BLaER1 (cell line): ENCODE measurements at regions not wholly inside any gene's neighbourhood (a gene's known extent, or its start where the extent isn't known, plus 50 kb on each side); places are given as distances from the start of the nearest gene placed in this dataset.

Experiments used
- H3K27ac ChIP-seq: shearing (Covaris generic); formaldehyde crosslinking; 2 replicates; pipeline ENCODE4 v1.8.1; 2022
- H3K27me3 ChIP-seq: shearing (Covaris generic); formaldehyde crosslinking; 2 replicates; pipeline ENCODE4 v1.8.1; 2022
- H3K36me3 ChIP-seq: shearing (Covaris generic); formaldehyde crosslinking; 2 replicates; pipeline ENCODE4 v1.8.1; 2022
- H3K4me1 ChIP-seq: shearing (Covaris generic); formaldehyde crosslinking; 2 replicates; pipeline ENCODE4 v1.8.1; 2022
- H3K4me2 ChIP-seq: shearing (Covaris generic); formaldehyde crosslinking; 2 replicates; pipeline ENCODE4 v1.8.1; 2022
- H3K4me3 ChIP-seq: shearing (Covaris generic); formaldehyde crosslinking; 2 replicates; pipeline ENCODE4 v1.8.1; 2022
- H3K9ac ChIP-seq: shearing (Covaris generic); formaldehyde crosslinking; 2 replicates; pipeline ENCODE4 v1.8.1; 2022
- H3K9me3 ChIP-seq: shearing (Covaris generic); formaldehyde crosslinking; 2 replicates; pipeline ENCODE4 v1.8.1; 2022
- H4K20me1 ChIP-seq: shearing (Covaris generic); formaldehyde crosslinking; 2 replicates; pipeline ENCODE4 v1.8.1; 2022
- Cebpa-rat ChIP-seq: shearing (Covaris generic); IDR thresholded peaks from 2 replicates; pipeline ENCODE4 v1.8.1; 2022

DNA sequence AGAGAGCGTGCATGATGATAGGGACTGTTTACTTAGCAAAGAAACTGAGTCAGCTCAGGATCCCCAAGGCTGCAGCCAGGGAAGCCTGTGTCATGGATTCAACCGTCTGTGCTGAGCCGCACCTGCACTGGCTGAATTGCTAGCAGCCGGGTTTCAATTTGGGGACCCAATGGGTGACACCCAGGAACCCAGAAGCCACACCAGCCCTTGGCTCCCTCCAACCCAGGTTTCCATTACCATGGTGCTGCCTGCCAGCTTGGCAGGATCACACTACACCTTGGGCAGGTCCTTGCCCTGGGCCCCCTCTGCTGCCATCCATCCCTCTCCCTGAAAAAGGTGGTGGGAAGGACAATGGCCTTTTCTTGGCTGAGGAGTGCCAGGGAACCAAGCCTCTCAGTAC lies 64.0 kb upstream of the CLDN14 start:
- 0 out of 2 replicates have a peak, but pooled peaks cover 5% of the 10 kb centered on the region for H3K4me1 ChIP-seq
- H3K4me3 ChIP-seq, result no peak overlapping the region
- H3K4me2 ChIP-seq, result no peak overlapping the region
- no peak for TF ChIP-seq Cebpa-rat
- no peak overlapping the region for H3K9ac ChIP-seq
- H3K27me3 ChIP-seq, result peaks cover 10% of the 10 kb centered on the region; the same call in 1 of the 2 replicates
- no peaks in the 10 kb centered on the region for H3K9me3 ChIP-seq
- H3K27ac ChIP-seq, result no peak overlapping the region
- H3K36me3 ChIP-seq, result no peaks in the 10 kb centered on the region
- no peaks in the 10 kb centered on the region for H4K20me1 ChIP-seq

DNA sequence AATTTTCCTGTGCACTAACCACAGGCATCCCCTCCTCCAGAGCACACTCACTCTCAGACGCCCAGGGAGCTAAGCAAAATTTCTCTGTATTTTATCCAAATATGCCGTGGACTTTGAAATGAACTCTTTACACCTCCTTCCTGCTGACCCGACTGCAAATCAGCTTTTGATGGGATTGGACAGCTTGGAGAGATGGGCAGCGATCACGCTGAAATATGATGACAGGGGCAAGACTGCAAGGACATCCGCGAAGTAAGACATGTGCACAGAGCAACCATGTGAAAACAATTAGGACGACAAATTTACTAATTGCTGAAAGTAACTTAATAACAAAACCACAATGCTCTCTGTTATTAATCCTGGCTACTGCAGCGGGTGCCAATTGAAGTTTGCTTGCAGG lies 64.6 kb upstream of the CLDN14 start:
- Histone ChIP-seq H3K36me3 (no peaks in the 10 kb centered on the region), H3K27ac (no peak overlapping the region), H3K4me2 (no peak overlapping the region), H3K9me3 (no peaks in the 10 kb centered on the region), H4K20me1 (no peaks in the 10 kb centered on the region), H3K4me1 (0 out of 2 replicates have a peak, but pooled peaks cover 5% of the 10 kb centered on the region), H3K4me3 (no peak overlapping the region), H3K9ac (no peak overlapping the region), H3K27me3 (peaks cover 10% of the 10 kb centered on the region; the same call in 1 of the 2 replicates)
- TF ChIP-seq Cebpa-rat, result no peak

DNA sequence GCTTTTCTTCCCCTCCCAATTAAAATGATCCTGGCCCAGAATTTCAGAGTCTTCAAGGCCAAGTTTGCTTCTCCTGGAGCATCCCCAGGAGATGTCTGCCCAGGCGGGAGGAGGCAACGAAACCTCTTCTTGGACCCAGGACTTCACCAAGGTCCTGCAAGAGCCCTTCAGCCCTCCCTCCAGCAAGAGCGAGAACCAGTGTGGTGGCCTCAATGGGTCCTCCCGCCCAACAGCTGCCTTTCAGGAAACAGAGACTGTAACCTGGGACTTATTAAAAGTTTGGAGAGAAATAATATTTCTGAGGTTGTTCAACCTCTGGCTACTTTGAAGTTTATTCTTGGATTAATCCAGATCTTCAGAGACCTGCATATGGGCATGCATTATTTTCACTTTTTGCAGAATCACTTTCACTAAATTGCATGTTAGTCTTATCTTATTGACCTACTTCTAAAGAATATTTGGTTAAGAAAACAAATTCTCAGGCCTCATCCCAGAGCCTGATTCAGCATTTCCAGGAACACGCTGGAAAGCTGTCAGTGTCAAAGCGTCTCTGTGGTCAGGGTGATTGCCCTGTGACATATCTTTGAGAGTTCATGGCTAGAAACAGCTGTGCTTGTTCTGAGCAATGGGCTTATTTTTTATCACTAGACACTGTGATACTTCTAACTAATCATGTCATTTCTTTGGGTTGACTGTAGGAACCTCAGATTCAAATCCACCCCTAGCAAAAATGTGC lies 66.0 kb upstream of the CLDN14 start:
- Histone ChIP-seq H3K36me3 (no peaks in the 10 kb centered on the region), H3K4me2 (no peak overlapping the region), H3K9me3 (no peaks in the 10 kb centered on the region), H3K27ac (no peak overlapping the region), H4K20me1 (no peaks in the 10 kb centered on the region), H3K4me3 (no peak overlapping the region), H3K27me3 (peaks cover 10% of the 10 kb centered on the region; the same call in 1 of the 2 replicates), H3K9ac (no peak overlapping the region), H3K4me1 (0 out of 2 replicates have a peak, but pooled peaks cover 5% of the 10 kb centered on the region)
- no peak for TF ChIP-seq Cebpa-rat

DNA sequence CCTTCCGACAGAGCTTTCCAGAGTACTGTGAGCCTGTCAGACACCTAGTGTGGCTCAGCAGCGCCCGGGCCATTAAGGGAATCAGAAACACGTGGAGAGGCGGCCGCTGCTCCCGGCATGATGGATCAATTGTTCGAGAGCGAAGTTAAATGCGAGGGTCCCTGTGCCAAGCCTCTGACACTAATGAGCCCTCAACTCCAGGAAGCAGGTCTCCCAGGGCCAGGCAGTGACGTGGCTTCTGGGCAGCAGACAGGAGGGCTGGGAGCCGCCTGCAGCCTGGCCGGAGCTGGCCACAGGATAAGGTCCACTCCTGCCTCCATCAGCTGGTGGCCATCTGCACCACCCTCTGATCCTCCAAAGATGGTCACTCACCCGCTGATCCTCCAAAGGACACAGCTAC lies 67.5 kb upstream of the CLDN14 start:
- no peaks in the 10 kb centered on the region for H3K36me3 ChIP-seq
- no peaks in the 10 kb centered on the region for H3K9me3 ChIP-seq
- no peak for TF ChIP-seq Cebpa-rat
- no peak overlapping the region for H3K4me2 ChIP-seq
- H3K27ac ChIP-seq, result no peak overlapping the region
- H3K9ac ChIP-seq, result no peak overlapping the region
- no peaks in the 10 kb centered on the region for H4K20me1 ChIP-seq
- H3K27me3 ChIP-seq, result peaks cover 5% of the 10 kb centered on the region; the same call in 1 of the 2 replicates
- H3K4me3 ChIP-seq, result no peak overlapping the region
- H3K4me1 ChIP-seq, result 0 out of 2 replicates have a peak, but pooled peaks cover 3% of the 10 kb centered on the region

DNA sequence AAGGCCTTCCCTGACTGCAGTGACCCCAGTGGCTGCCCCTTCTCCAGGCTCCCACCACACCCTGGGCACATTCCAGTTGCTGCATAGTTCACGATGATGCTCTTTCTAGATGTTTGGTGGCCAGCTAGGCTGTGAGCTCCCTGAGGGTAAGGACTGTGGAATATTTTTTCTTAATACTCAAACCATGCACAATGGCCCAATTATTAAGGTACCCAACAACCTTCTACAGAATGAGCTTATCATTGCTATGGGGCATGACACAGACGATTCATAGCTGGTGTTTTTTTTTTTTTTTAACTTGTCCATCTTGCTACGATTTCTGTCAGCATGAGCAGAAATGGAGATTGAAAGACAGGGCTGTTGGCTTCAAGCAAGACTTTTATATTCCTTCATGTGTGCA lies 68.9 kb upstream of the CLDN14 start:
- H4K20me1 ChIP-seq, result no peaks in the 10 kb centered on the region
- H3K4me2 ChIP-seq, result no peak overlapping the region
- no peaks in the 10 kb centered on the region for H3K36me3 ChIP-seq
- no peaks in the 10 kb centered on the region for H3K27me3 ChIP-seq
- H3K4me3 ChIP-seq, result no peak overlapping the region
- H3K27ac ChIP-seq, result no peak overlapping the region
- H3K9ac ChIP-seq, result no peak overlapping the region
- H3K4me1 ChIP-seq, result no peaks in the 10 kb centered on the region
- no peaks in the 10 kb centered on the region for H3K9me3 ChIP-seq
- no peak for TF ChIP-seq Cebpa-rat

DNA sequence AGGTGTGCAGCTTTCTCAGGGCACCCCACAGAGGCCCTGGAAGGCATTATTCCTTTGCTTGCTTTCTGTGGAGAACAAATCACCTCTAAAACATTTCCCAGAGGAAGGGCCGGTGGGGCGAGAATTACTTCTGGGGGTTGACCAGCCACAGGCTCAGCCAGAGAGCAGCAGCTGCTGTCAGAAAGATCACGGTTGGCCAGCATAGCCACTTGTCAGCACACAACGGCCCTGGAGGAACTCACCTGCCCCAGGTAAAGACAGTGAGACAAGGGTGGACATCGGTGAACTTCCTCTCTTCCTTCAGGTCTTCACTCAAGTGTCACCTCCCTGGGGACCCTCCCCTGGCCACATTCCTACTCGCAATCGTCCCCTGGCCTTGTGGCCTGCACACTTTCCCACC lies 69.5 kb upstream of the CLDN14 start:
- no peak overlapping the region for H3K9ac ChIP-seq
- H4K20me1 ChIP-seq, result no peaks in the 10 kb centered on the region
- no peak overlapping the region for H3K4me2 ChIP-seq
- no peak overlapping the region for H3K27ac ChIP-seq
- no peaks in the 10 kb centered on the region for H3K36me3 ChIP-seq
- no peak for TF ChIP-seq Cebpa-rat
- no peaks in the 10 kb centered on the region for H3K27me3 ChIP-seq
- no peaks in the 10 kb centered on the region for H3K9me3 ChIP-seq
- no peaks in the 10 kb centered on the region for H3K4me1 ChIP-seq
- no peak overlapping the region for H3K4me3 ChIP-seq

DNA sequence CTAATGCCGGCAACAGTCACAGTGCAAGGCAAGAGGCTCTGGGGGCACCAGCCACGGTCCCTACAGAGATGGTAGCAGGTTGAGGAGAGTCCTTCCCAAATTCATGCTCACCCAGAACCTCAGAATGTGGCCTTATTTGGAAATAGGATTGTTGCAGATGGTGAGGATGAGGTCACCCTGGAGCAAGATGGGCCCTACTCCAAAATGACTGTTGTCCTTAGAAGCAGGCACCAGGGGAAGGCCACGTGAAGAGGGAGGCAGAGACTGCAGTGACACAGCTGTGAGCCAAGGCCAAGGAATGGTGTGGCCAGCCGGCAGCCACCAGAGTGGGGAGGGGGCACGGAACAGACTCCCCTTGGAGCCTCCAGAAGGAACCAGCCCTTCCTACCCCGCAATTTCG lies 70.8 kb upstream of the CLDN14 start:
- no peak for TF ChIP-seq Cebpa-rat
- Histone ChIP-seq H3K27me3 (no peaks in the 10 kb centered on the region), H3K27ac (no peak overlapping the region), H3K36me3 (no peaks in the 10 kb centered on the region), H3K4me3 (no peak overlapping the region), H4K20me1 (no peaks in the 10 kb centered on the region), H3K9me3 (no peaks in the 10 kb centered on the region), H3K4me2 (no peak overlapping the region), H3K9ac (no peak overlapping the region), H3K4me1 (no peaks in the 10 kb centered on the region)

DNA sequence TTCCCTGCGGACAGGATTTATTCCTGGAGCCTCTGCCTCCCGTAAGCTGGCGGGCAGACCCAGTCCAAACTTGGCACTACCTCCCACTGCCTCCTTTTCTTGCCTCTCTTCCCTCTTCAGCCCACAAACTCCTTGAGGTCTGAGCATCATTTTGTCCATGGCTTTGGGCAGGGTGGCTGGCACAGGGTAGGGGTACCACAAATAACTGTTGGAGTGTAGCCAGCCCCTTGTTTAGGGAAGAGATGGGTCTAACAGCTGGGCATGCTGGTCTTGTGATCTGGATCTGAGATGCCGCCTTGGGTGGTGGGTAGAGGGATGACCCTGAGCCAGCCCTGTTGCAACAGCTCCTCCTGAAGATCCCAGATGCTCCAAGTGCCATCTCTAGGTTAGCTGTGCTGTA lies 71.4 kb upstream of the CLDN14 start:
- Histone ChIP-seq H4K20me1 (no peaks in the 10 kb centered on the region), H3K4me2 (no peak overlapping the region), H3K4me1 (no peaks in the 10 kb centered on the region), H3K9ac (no peak overlapping the region), H3K9me3 (no peaks in the 10 kb centered on the region), H3K27me3 (no peaks in the 10 kb centered on the region), H3K36me3 (no peaks in the 10 kb centered on the region), H3K27ac (no peak overlapping the region), H3K4me3 (no peak overlapping the region)
- no peak for TF ChIP-seq Cebpa-rat

DNA sequence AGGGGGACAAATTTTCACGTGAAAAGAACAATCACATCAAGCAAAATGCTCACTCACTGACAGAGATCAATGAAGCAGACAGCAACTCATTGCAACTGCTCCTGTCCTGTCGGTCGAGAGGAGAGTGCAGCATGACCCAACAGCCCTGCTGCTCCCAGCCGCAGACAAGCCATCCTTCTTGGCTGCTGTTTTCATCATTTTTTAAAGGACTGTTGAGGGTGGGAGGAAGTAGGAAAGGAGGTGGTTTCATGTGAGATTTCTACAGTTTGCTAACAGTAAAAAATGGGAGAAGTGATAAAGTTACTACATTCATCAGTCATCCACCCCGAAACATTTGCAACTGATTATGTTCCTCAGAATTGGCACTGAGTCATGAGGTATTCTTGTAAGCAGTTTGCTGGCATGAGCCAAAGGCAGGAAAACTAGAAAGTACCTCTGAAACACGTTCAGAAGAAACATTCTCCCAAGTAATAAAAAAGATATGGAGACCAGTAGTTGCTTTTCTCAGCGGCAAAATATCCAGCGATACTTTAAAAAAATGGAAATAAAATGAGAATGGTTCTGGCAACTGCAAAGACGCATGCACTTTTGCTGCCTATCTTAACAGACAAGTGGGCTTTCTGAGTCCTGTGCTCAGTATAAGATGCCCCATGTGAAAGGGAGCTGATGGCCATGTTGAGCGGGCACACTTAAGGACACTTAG lies 72.0 kb upstream of the CLDN14 start:
- no peaks in the 10 kb centered on the region for H3K27me3 ChIP-seq
- no peak overlapping the region for H3K4me2 ChIP-seq
- H3K36me3 ChIP-seq, result no peaks in the 10 kb centered on the region
- no peak overlapping the region for H3K4me3 ChIP-seq
- no peaks in the 10 kb centered on the region for H3K9me3 ChIP-seq
- no peak for TF ChIP-seq Cebpa-rat
- no peak overlapping the region for H3K27ac ChIP-seq
- no peaks in the 10 kb centered on the region for H4K20me1 ChIP-seq
- H3K9ac ChIP-seq, result no peak overlapping the region
- H3K4me1 ChIP-seq, result no peaks in the 10 kb centered on the region

DNA sequence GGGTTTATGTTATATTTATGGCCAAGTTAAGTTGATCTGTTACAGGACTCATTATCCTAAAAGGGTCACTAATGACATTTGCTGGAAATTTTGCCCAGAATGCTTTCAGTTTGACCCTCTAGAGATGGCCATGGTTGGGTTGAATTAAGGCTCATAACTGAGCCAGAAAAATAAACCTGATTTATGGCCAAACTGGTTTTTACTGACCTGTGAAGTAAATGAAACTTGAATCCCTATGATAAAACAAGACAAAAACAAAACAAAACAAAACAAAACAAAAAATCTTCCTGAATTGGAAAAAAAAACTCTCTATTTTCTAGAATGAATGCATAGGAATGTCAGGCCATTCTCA lies 72.5 kb upstream of the CLDN14 start:
- H3K4me3 ChIP-seq, result no peak overlapping the region
- no peaks in the 10 kb centered on the region for H3K9me3 ChIP-seq
- no peak overlapping the region for H3K4me2 ChIP-seq
- no peak for TF ChIP-seq Cebpa-rat
- H3K27me3 ChIP-seq, result no peaks in the 10 kb centered on the region
- no peaks in the 10 kb centered on the region for H3K36me3 ChIP-seq
- H4K20me1 ChIP-seq, result no peaks in the 10 kb centered on the region
- H3K4me1 ChIP-seq, result no peaks in the 10 kb centered on the region
- no peak overlapping the region for H3K27ac ChIP-seq
- H3K9ac ChIP-seq, result no peak overlapping the region
